Keratinocyte (primary cell): ENCODE measurements at regions not wholly inside any gene's neighbourhood (a gene's known extent, or its start where the extent isn't known, plus 50 kb on each side); places are given as distances from the start of the nearest gene placed in this dataset.

Experiments
- DNase-seq: peaks from one replicate; pipeline ENCODE4 v3.0.0-alpha.2; 2011; ENCODE audit warnings: low read depth, missing footprints, low spot score
- FAIRE-seq: peaks from 2 replicates; lab custom pipeline; 2011; peaks lifted over from hg19 to GRCh38; lab: Jason Lieb, UNC
- H2AFZ ChIP-seq: 2 replicates; pipeline ENCODE4 v1.6.0; 2012; ENCODE audit warnings: low read length, control low read depth, inconsistent platforms; ENCODE audit not compliant: control insufficient read depth
- H3K27ac ChIP-seq: 2 replicates; pipeline ENCODE4 v1.5.1; 2011; ENCODE audit warnings: low read length; ENCODE audit not compliant: control insufficient read depth, insufficient read depth
- H3K27me3 ChIP-seq: 3 replicates; pipeline ENCODE4 v1.6.0; 2011; ENCODE audit warnings: low read length; ENCODE audit not compliant: control insufficient read depth, insufficient read depth; ENCODE audit errors: extremely low read depth
- H3K36me3 ChIP-seq, 2 experiments: 2 replicates in 1 of 2; 3 replicates in 1 of 2; pipeline ENCODE4 v1.5.1; 2011; ENCODE audit warnings: low read length in 2 of 2, mild to moderate bottlenecking in 1 of 2; ENCODE audit not compliant: control insufficient read depth in 2 of 2, insufficient read depth in 2 of 2; ENCODE audit errors: extremely low read depth in 1 of 2
- H3K4me1 ChIP-seq: 3 replicates; pipeline ENCODE4 v1.5.1; 2011; ENCODE audit warnings: low read length; ENCODE audit not compliant: control insufficient read depth, insufficient read depth; ENCODE audit errors: extremely low read depth
- H3K4me2 ChIP-seq: 3 replicates; pipeline ENCODE4 v1.6.0; 2011; ENCODE audit warnings: low read depth, low read length; ENCODE audit not compliant: control insufficient read depth, insufficient read depth; ENCODE audit errors: extremely low read depth
- H3K4me3 ChIP-seq, 3 experiments: fragments of 200-600 bp in 1 of 3; sonication (generic) in 1 of 3; 2 replicates in 2 of 3; 3 replicates in 1 of 3; pipeline ENCODE4 v1.5.1; 2011 to 2016; ENCODE audit warnings: low read length in 3 of 3, mild to moderate bottlenecking in 3 of 3, control low read depth in 2 of 3, inconsistent platforms in 1 of 3, low read depth in 1 of 3, mixed read lengths in 1 of 3, mixed run types in 1 of 3, moderate library complexity in 1 of 3; ENCODE audit not compliant: control insufficient read depth in 2 of 3, insufficient read depth in 2 of 3; ENCODE audit errors: extremely low read depth in 1 of 3
- H3K79me2 ChIP-seq: 2 replicates; pipeline ENCODE4 v1.6.0; 2012; ENCODE audit warnings: low read length; ENCODE audit not compliant: control insufficient read depth, insufficient read depth
- H3K9ac ChIP-seq: 3 replicates; pipeline ENCODE4 v1.6.0; 2011; ENCODE audit warnings: low read length; ENCODE audit not compliant: control insufficient read depth, insufficient read depth; ENCODE audit errors: extremely low read depth
- H3K9me1 ChIP-seq: 3 replicates; pipeline ENCODE4 v1.6.0; 2011; ENCODE audit warnings: low read length; ENCODE audit not compliant: control insufficient read depth, insufficient read depth; ENCODE audit errors: extremely low read depth
- H3K9me3 ChIP-seq: 2 replicates; pipeline ENCODE4 v1.5.1; 2012; ENCODE audit warnings: low read depth, low read length; ENCODE audit not compliant: control insufficient read depth
- H4K20me1 ChIP-seq: 3 replicates; pipeline ENCODE4 v1.6.0; 2011; ENCODE audit warnings: low read length; ENCODE audit not compliant: control insufficient read depth, insufficient read depth; ENCODE audit errors: extremely low read depth
- CTCF ChIP-seq, 3 experiments: IDR thresholded peaks in 1 of 3; conservative IDR thresholded peaks in 1 of 3; optimal IDR thresholded peaks in 1 of 3; 2 replicates in 2 of 3; 3 replicates in 1 of 3; pipeline versions ENCODE3 to v1.5.1; 2011; ENCODE audit warnings: low read length in 3 of 3, mild to moderate bottlenecking in 3 of 3, moderate library complexity in 2 of 3, control low read depth in 1 of 3, inconsistent platforms in 1 of 3; ENCODE audit not compliant: insufficient read depth in 2 of 3; ENCODE audit errors: extremely low read depth in 1 of 3
- EZH2 ChIP-seq: IDR thresholded peaks from one replicate; pipeline ENCODE4 v1.6.1; 2012; ENCODE audit warnings: inconsistent platforms, mild to moderate bottlenecking, low read length, moderate library complexity
- dilution Hi-C: fragments of 300-500 bp; cut with MboI; formaldehyde crosslinking; loops from one replicate; pipeline ENCODE4 v1.7.0; 2020; ENCODE audit warnings: low sequenced_read_pairs; ENCODE audit not compliant: extremely low pct_ligation_motif_present

- H3K4me3 ChIP-seq, result no peak overlapping the region
- H2AFZ ChIP-seq, result no peak overlapping the region
- no peaks in the 10 kb centered on the region for H3K4me1 ChIP-seq
- H3K79me2 ChIP-seq, result no peaks in the 10 kb centered on the region
- no peak for TF ChIP-seq CTCF (optimal IDR thresholded peaks at IDR 0.05 in 1 of 3, IDR thresholded peaks at IDR 0.05 in 1 of 3, conservative IDR thresholded peaks at IDR 0.05 in 1 of 3; ENCODE audit: extremely low read depth in 1 of 3, insufficient read depth in 2 of 3, low read length in 3 of 3)
- no peak for TF ChIP-seq EZH2
- FAIRE-seq (no peak), DNase-seq (no peak)
- no peaks in the 10 kb centered on the region for H3K27me3 ChIP-seq
- dilution Hi-C loops, result no loop called here
- H4K20me1 ChIP-seq, result no peaks in the 10 kb centered on the region
- H3K36me3 ChIP-seq, result no peaks in the 10 kb centered on the region
- no peaks in the 10 kb centered on the region for H3K9me1 ChIP-seq
- H3K4me2 ChIP-seq, result no peak overlapping the region
- H3K9me3 ChIP-seq, result no peaks in the 10 kb centered on the region
- H3K9ac ChIP-seq, result no peak overlapping the region
- no peak overlapping the region for H3K27ac ChIP-seq
Measured at GRCh38 chr2:4122726-4123125, 419.4 kb downstream of the DCDC2C start.

- Histone ChIP-seq H3K9ac (no peak overlapping the region), H3K27ac (no peak overlapping the region), H3K9me1 (no peaks in the 10 kb centered on the region), H3K79me2 (no peaks in the 10 kb centered on the region), H4K20me1 (no peaks in the 10 kb centered on the region), H3K9me3 (peaks cover 2% of the 10 kb centered on the region), H3K4me1 (no peaks in the 10 kb centered on the region), H3K4me2 (no peak overlapping the region), H2AFZ (no peak overlapping the region), H3K4me3 (no peak overlapping the region), H3K27me3 (no peaks in the 10 kb centered on the region), H3K36me3 (no peaks in the 10 kb centered on the region)
- TF ChIP-seq CTCF (optimal IDR thresholded peaks at IDR 0.05 in 1 of 3, IDR thresholded peaks at IDR 0.05 in 1 of 3, conservative IDR thresholded peaks at IDR 0.05 in 1 of 3; ENCODE audit: extremely low read depth in 1 of 3, insufficient read depth in 2 of 3, low read length in 3 of 3), result no peak
- no peak for TF ChIP-seq EZH2
- DNase-seq (no peak), FAIRE-seq (no peak)
- dilution Hi-C loops, result no loop called here
Measured at GRCh38 chr2:4130651-4131050, 427.3 kb downstream of the DCDC2C start.
